Body of pancreas (tissue), 4 donors: ENCODE measurements at regions not wholly inside any gene's neighbourhood (a gene's known extent, or its start where the extent isn't known, plus 50 kb on each side); places are given as distances from the start of the nearest gene placed in this dataset.

Source experiments
- CTCF ChIP-seq, 7 experiments: fragments of 450-650 bp in 4 of 7; fragments of 200-600 bp in 3 of 7; sonication (generic) in 3 of 7; IDR thresholded peaks; one replicate each; pipeline ENCODE4 v1.5.1; 2016 to 2019; ENCODE audit warnings: antibody characterized with exemption in 7 of 7
- POLR2A ChIP-seq, 3 donors: fragments of 450-650 bp; IDR thresholded peaks; one replicate each; pipeline ENCODE4 v1.6.1; 2016; ENCODE audit warnings: antibody characterized with exemption in 3 of 3, mild to moderate bottlenecking in 2 of 3

DNA sequence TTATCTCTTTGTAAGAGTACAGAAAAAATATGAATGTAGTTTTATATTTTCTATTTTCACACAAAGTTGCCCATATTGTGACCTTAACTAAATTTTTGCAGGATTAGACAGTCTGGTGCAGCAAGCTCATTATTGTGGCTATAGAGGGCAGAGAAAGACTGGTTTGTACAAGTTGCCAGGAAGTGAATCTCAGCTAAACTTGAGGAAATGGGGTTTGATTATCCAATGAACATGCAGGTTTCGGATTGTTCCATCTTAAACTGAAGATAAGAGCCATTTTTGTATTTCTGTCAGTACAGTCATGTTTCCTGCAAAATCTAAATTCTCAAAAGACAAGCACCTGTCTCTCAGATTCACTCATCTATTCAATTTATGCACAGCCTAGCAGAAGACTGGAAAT is 390.9 kb downstream of the MMUT start:
- TF ChIP-seq CTCF (IDR thresholded peaks at IDR 0.05) = no peak
- no peak for TF ChIP-seq POLR2A (IDR thresholded peaks at IDR 0.05)
